Glutamatergic neuron (in vitro differentiated cells): ENCODE measurements at regions not wholly inside any gene's neighbourhood (a gene's known extent, or its start where the extent isn't known, plus 50 kb on each side); places are given as distances from the start of the nearest gene placed in this dataset.
"Not testable (repeated sequence)": the region's sequence is repeated elsewhere in the genome, so short reads cannot be mapped to it uniquely, and the experiment has no call there.

ENCODE experiments used
- DNase-seq: peaks from one replicate; pipeline ENCODE4 v3.0.0; 2022
- H3K27ac Mint-ChIP-seq: one replicate; pipeline ENCODE4 v1.8.0; 2020; ENCODE audit warnings: mild to moderate bottlenecking, mixed read lengths, inconsistent platforms; ENCODE audit not compliant: unreplicated experiment
- H3K27me3 Mint-ChIP-seq: one replicate; pipeline ENCODE4 v1.8.0; 2020; ENCODE audit warnings: mild to moderate bottlenecking, moderate library complexity, mixed read lengths, inconsistent platforms; ENCODE audit not compliant: unreplicated experiment
- H3K36me3 Mint-ChIP-seq: one replicate; pipeline ENCODE4 v1.8.0; 2020; ENCODE audit warnings: mild to moderate bottlenecking, mixed read lengths, inconsistent platforms; ENCODE audit not compliant: unreplicated experiment
- H3K4me1 Mint-ChIP-seq: one replicate; pipeline ENCODE4 v1.8.0; 2020; ENCODE audit warnings: mild to moderate bottlenecking, low read depth, mixed read lengths, inconsistent platforms; ENCODE audit not compliant: unreplicated experiment
- H3K4me3 Mint-ChIP-seq: one replicate; pipeline ENCODE4 v1.8.0; 2020; ENCODE audit warnings: mild to moderate bottlenecking, mixed read lengths, inconsistent platforms; ENCODE audit not compliant: unreplicated experiment
- H3K9me3 Mint-ChIP-seq: one replicate; pipeline ENCODE4 v1.8.0; 2020; ENCODE audit warnings: mild to moderate bottlenecking, moderate library complexity, mixed read lengths, inconsistent platforms; ENCODE audit not compliant: unreplicated experiment
- CTCF ChIP-seq: fragments of 200-600 bp; sonication (generic); IDR thresholded peaks from one replicate; pipeline ENCODE4 v1.5.0; 2021; ENCODE audit not compliant: partially characterized antibody, unreplicated experiment

- Mint-ChIP-seq H3K27ac (no peak overlapping the region), H3K4me3 (no peak overlapping the region), H3K9me3 (no peaks in the 10 kb centered on the region), H3K27me3 (peaks cover 3% of the 10 kb centered on the region), H3K36me3 (peaks cover 5% of the 10 kb centered on the region), H3K4me1 (no peaks in the 10 kb centered on the region)
- DNase-seq = no peak
- TF ChIP-seq CTCF = no peak
Measured at GRCh38 chr6:84588697-84589080, 175.7 kb downstream of the TBX18 start.

GRCh38 chr6:84587994-84588696 is 176.3 kb downstream of the TBX18 start:
- not testable (repeated sequence) for DNase-seq, H3K4me1 Mint-ChIP-seq, H3K4me3 Mint-ChIP-seq, H3K9me3 Mint-ChIP-seq, H3K36me3 Mint-ChIP-seq, H3K27ac Mint-ChIP-seq, H3K27me3 Mint-ChIP-seq

- not testable (repeated sequence) for H3K27me3 Mint-ChIP-seq, H3K27ac Mint-ChIP-seq, DNase-seq, H3K9me3 Mint-ChIP-seq, H3K36me3 Mint-ChIP-seq, H3K4me3 Mint-ChIP-seq, H3K4me1 Mint-ChIP-seq
Measured at GRCh38 chr6:84587202-84587940, 177.0 kb downstream of the TBX18 start.

- no peak for DNase-seq
- TF ChIP-seq CTCF = no peak
- Mint-ChIP-seq H3K36me3 (peaks cover 10% of the 10 kb centered on the region), H3K27me3 (peaks cover 2% of the 10 kb centered on the region), H3K4me3 (no peak overlapping the region), H3K27ac (no peak overlapping the region), H3K4me1 (no peaks in the 10 kb centered on the region), H3K9me3 (no peaks in the 10 kb centered on the region)
Measured at GRCh38 chr6:84583784-84584183, 180.6 kb downstream of the TBX18 start.

GRCh38 chr6:84582997-84583396 is 181.4 kb downstream of the TBX18 start:
- H3K4me3 Mint-ChIP-seq = no peak overlapping the region
- no peak overlapping the region for H3K27ac Mint-ChIP-seq
- H3K36me3 Mint-ChIP-seq = peaks cover 6% of the 10 kb centered on the region
- no peak for TF ChIP-seq CTCF
- H3K27me3 Mint-ChIP-seq = peaks cover 2% of the 10 kb centered on the region
- H3K4me1 Mint-ChIP-seq = no peaks in the 10 kb centered on the region
- no peak for DNase-seq
- H3K9me3 Mint-ChIP-seq = no peaks in the 10 kb centered on the region
